ENCODE measurements at regions not wholly inside any gene's neighbourhood (a gene's known extent, or its start where the extent isn't known, plus 50 kb on each side); places are given as distances from the start of the nearest gene placed in this dataset.

DNA sequence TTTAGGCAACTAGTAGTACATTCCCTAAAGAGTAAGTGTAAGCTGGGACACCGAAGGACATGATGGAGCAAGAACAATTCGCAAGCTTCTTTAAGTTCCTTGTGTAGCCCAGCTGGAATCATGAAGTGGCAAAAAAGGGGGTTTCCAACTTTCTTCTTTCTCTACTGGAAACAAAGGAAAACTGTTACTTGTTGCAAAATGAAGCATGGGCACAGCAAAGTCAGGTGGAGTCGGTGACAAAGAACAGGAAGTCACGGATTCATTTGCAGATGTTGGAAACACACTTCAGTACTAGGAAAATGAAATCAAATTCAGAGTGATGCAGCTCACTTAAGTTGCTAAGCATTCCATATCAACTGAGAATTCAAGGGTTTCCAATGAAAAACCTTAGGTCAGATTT, 706.9 kb upstream of the STXBP6 start:
- H3K27ac ChIP-seq (ENCODE audit: low read depth in 2 of 2, low read length in 1 of 2), result no peak overlapping the region
- H2AFZ ChIP-seq (ENCODE audit: low read depth), result peak overlapping the region; percentile 11; the same call in 1 of the 2 replicates
- H4K20me1 ChIP-seq (ENCODE audit: insufficient read depth), result no peaks in the 10 kb centered on the region
- H3K4me2 ChIP-seq, result no peak overlapping the region
- H3K9ac ChIP-seq, result no peak overlapping the region
- no peaks in the 10 kb centered on the region for H3K79me2 ChIP-seq (ENCODE audit: insufficient read depth)
- no peak overlapping the region for H3K4me3 ChIP-seq (ENCODE audit: low read depth in 2 of 2, low read length in 1 of 2)
- no peaks in the 10 kb centered on the region for H3K9me3 ChIP-seq
- no peaks in the 10 kb centered on the region for H3F3A ChIP-seq (replicated peaks; ENCODE audit: insufficient read depth)
- no peak for DNase-seq
- POLR2A ChIA-PET, result no interaction called here
- WGBS (ENCODE audit: low lambda C conversion rate), result 3% methylated on average over 4 of the region's 4 CpGs
- no peaks in the 10 kb centered on the region for H3K9me2 ChIP-seq
- no peaks in the 10 kb centered on the region for H3K27me3 ChIP-seq (ENCODE audit: insufficient read depth)
- TF ChIP-seq POLR2AphosphoS5 (IDR thresholded peaks at IDR 0.05; ENCODE audit: low read depth, low read length), result no peak
- no peak for TF ChIP-seq NRF1 (IDR thresholded peaks at IDR 0.05; ENCODE audit: low read depth, low read length)
- no peak for TF ChIP-seq RXRA (IDR thresholded peaks at IDR 0.05; ENCODE audit: borderline replicate concordance, low read depth)
- TF ChIP-seq TAF1 (IDR thresholded peaks at IDR 0.05; ENCODE audit: borderline replicate concordance, low read depth, low read length), result no peak
- no peak for TF ChIP-seq RAD21 (IDR thresholded peaks at IDR 0.05; ENCODE audit: low read length)
- no peak for TF ChIP-seq MXI1 (IDR thresholded peaks at IDR 0.05; ENCODE audit: low read depth, low read length)
- no peak for TF ChIP-seq ELF1 (IDR thresholded peaks at IDR 0.05)
- TF ChIP-seq EZH2phosphoT487 (IDR thresholded peaks at IDR 0.05; ENCODE audit: borderline replicate concordance, low read depth), result no peak
- no peak for TF ChIP-seq FOXJ3 (CRISPR knock-in tag; IDR thresholded peaks at IDR 0.05)
- TF ChIP-seq, protein P1, sequence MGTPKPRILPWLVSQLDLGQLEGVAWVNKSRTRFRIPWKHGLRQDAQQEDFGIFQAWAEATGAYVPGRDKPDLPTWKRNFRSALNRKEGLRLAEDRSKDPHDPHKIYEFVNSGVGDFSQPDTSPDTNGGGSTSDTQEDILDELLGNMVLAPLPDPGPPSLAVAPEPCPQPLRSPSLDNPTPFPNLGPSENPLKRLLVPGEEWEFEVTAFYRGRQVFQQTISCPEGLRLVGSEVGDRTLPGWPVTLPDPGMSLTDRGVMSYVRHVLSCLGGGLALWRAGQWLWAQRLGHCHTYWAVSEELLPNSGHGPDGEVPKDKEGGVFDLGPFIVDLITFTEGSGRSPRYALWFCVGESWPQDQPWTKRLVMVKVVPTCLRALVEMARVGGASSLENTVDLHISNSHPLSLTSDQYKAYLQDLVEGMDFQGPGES (IDR thresholded peaks at IDR 0.05; ENCODE audit: low read depth, low read length), result no peak
- no peaks in the 10 kb centered on the region for H3K36me3 ChIP-seq (replicated peaks in 1 of 2; ENCODE audit: control insufficient read depth in 1 of 2, insufficient read depth in 2 of 2, low read length in 1 of 2)
- no peaks in the 10 kb centered on the region for H3K4me1 ChIP-seq (ENCODE audit: control insufficient read depth in 1 of 2, insufficient read depth in 2 of 2, low read depth in 1 of 2, low read length in 1 of 2)
- CTCF ChIA-PET, result no interaction called here

DNA sequence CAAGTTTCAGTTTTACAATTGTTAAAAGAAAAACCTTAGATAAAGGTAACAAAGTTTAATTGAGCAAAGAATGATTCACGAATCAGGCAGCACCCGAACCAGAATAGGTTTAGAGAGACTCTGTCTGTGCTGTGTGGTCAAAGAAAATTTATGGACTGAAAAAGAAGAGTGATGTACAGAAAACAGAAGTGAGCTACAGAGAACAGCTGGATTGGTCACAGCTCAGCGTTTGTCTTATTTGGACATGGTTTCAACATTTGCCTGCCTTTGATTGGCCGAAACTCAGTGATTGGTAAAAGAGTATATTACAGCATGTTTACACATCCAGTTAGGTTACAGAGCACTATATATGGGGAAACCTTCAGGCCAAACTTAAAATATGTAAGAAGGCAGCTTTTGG, 703.2 kb upstream of the STXBP6 start:
- Histone ChIP-seq H3K27ac (ENCODE audit: low read depth in 2 of 2, low read length in 1 of 2) (no peak overlapping the region), H2AFZ (ENCODE audit: low read depth) (no peak overlapping the region), H3K4me1 (ENCODE audit: control insufficient read depth in 1 of 2, insufficient read depth in 2 of 2, low read depth in 1 of 2, low read length in 1 of 2) (no peaks in the 10 kb centered on the region), H3K9me3 (no peaks in the 10 kb centered on the region), H3K36me3 (replicated peaks in 1 of 2; ENCODE audit: control insufficient read depth in 1 of 2, insufficient read depth in 2 of 2, low read length in 1 of 2) (no peaks in the 10 kb centered on the region), H3K4me2 (no peak overlapping the region), H3K27me3 (ENCODE audit: insufficient read depth) (no peaks in the 10 kb centered on the region), H3K9me2 (no peaks in the 10 kb centered on the region), H3K79me2 (ENCODE audit: insufficient read depth) (no peaks in the 10 kb centered on the region), H3K4me3 (ENCODE audit: low read depth in 2 of 2, low read length in 1 of 2) (no peak overlapping the region), H3K9ac (no peak overlapping the region), H4K20me1 (ENCODE audit: insufficient read depth) (no peaks in the 10 kb centered on the region), H3F3A (replicated peaks; ENCODE audit: insufficient read depth) (no peaks in the 10 kb centered on the region)
- ChIA-PET POLR2A (no interaction called here), CTCF (no interaction called here)
- TF ChIP-seq, protein P2, sequence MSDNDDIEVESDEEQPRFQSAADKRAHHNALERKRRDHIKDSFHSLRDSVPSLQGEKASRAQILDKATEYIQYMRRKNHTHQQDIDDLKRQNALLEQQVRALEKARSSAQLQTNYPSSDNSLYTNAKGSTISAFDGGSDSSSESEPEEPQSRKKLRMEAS (IDR thresholded peaks at IDR 0.05; ENCODE audit: low read depth), result no peak
- TF ChIP-seq MXI1 (IDR thresholded peaks at IDR 0.05; ENCODE audit: low read depth, low read length) (no peak), SMC3 (IDR thresholded peaks at IDR 0.05; ENCODE audit: low read depth, low read length) (no peak), MEF2A (IDR thresholded peaks at IDR 0.05; ENCODE audit: borderline replicate concordance, low read depth) (no peak), CHD2 (IDR thresholded peaks at IDR 0.05; ENCODE audit: low read length, partially characterized antibody) (no peak)
- no peak for DNase-seq
- WGBS (ENCODE audit: low lambda C conversion rate), result 1% methylated on average over 4 of the region's 4 CpGs

Data from SK-N-SH (cell line).